OCI-LY7 (cell line): ENCODE measurements at regions not wholly inside any gene's neighbourhood (a gene's known extent, or its start where the extent isn't known, plus 50 kb on each side); places are given as distances from the start of the nearest gene placed in this dataset.

Experiments used
- CTCF ChIP-seq: fragments of 200-600 bp; sonication (generic); conservative IDR thresholded peaks from 2 replicates; pipeline ENCODE4 v1.5.1; 2014; ENCODE audit warnings: mild to moderate bottlenecking, antibody characterized with exemption, low read length, moderate library complexity, mixed read lengths
- EZH2phosphoT487 ChIP-seq: fragments of 200-600 bp; sonication (generic); IDR thresholded peaks from 2 replicates; pipeline ENCODE4 v1.6.1; 2018; ENCODE audit warnings: low read depth, borderline replicate concordance, mild to moderate bottlenecking, mixed run types, antibody characterized with exemption, low read length, moderate library complexity, mixed read lengths

- TF ChIP-seq CTCF = no peak
- TF ChIP-seq EZH2phosphoT487 = no peak
Measured at GRCh38 chr4:4779486-4779885, 80.0 kb upstream of the MSX1 start.
